Ascending aorta (tissue), 2 donors: ENCODE measurements at regions not wholly inside any gene's neighbourhood (a gene's known extent, or its start where the extent isn't known, plus 50 kb on each side); places are given as distances from the start of the nearest gene placed in this dataset.

ENCODE experiments used
- DNase-seq, 2 donors: peaks; one replicate each; pipeline ENCODE4 v3.0.0-alpha.2; 2019; ENCODE audit warnings: low spot score in 2 of 2
- H3K27ac ChIP-seq, 2 donors: fragments of 200-600 bp; sonication (generic); one replicate each; pipeline ENCODE4 v1.5.1; 2016 to 2017; ENCODE audit warnings: mild to moderate bottlenecking in 1 of 2
- H3K27me3 ChIP-seq: fragments of 200-600 bp; sonication (generic); one replicate; pipeline ENCODE4 v1.5.1; 2017
- H3K36me3 ChIP-seq, 2 donors: fragments of 200-600 bp; sonication (generic); one replicate each; pipeline ENCODE4 v1.5.1; 2016
- H3K4me1 ChIP-seq, 2 donors: fragments of 200-600 bp; sonication (generic); one replicate each; pipeline ENCODE4 v1.5.1; 2016 to 2017; ENCODE audit warnings: mild to moderate bottlenecking in 1 of 2
- H3K4me3 ChIP-seq, 2 donors: fragments of 200-600 bp; sonication (generic); one replicate each; pipeline ENCODE4 v1.5.1; 2016 to 2017; ENCODE audit warnings: mild to moderate bottlenecking in 1 of 2
- H3K9me3 ChIP-seq, 2 donors: fragments of 200-600 bp; sonication (generic); one replicate each; pipeline ENCODE4 v1.5.1; 2016
- intact Hi-C: fragments of 100-400 bp; cut with DNase I; formaldehyde crosslinking; loops from one replicate; pipeline ENCODE4 v1.15.1; 2023
- TF ChIP-seq, protein P1 (sequence below), 3 experiments: fragments of 200-600 bp in 2 of 3; fragments of 450-650 bp in 1 of 3; sonication (generic) in 2 of 3; IDR thresholded peaks; one replicate each; pipeline ENCODE4 v1.5.1; 2016 to 2019; ENCODE audit warnings: antibody characterized with exemption in 3 of 3, mild to moderate bottlenecking in 1 of 3, moderate library complexity in 1 of 3

DNA sequence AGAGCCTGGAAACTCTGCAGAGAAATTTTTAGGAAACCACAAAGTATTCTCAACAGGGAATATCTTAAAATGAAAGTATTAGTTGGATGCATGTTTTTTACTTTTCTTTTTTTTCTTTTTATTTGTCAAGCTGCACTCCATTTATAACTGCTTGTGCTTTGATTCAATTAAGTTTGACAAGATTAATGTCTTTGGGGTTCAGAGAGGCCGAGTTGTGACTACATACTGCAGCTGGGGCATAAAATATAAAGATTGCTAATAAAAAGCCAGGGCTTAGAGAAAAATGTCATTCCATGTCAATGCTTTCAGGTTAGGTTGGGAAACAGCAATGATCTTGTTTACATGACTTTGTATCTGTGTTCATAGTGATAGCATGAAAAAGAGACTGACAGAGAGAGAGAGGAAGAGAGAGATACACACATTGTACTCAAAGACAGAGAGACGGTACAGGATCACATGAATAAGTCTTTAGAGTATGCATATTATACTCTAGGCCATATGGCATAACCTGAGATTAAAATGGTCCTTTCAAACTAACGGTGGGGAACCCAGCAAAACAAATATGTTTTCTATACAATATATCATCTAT is 1022.3 kb upstream of the CNTNAP5 start:
- TF ChIP-seq, protein P1, sequence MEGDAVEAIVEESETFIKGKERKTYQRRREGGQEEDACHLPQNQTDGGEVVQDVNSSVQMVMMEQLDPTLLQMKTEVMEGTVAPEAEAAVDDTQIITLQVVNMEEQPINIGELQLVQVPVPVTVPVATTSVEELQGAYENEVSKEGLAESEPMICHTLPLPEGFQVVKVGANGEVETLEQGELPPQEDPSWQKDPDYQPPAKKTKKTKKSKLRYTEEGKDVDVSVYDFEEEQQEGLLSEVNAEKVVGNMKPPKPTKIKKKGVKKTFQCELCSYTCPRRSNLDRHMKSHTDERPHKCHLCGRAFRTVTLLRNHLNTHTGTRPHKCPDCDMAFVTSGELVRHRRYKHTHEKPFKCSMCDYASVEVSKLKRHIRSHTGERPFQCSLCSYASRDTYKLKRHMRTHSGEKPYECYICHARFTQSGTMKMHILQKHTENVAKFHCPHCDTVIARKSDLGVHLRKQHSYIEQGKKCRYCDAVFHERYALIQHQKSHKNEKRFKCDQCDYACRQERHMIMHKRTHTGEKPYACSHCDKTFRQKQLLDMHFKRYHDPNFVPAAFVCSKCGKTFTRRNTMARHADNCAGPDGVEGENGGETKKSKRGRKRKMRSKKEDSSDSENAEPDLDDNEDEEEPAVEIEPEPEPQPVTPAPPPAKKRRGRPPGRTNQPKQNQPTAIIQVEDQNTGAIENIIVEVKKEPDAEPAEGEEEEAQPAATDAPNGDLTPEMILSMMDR (IDR thresholded peaks at IDR 0.05): no peak
- Histone ChIP-seq H3K36me3 (no peaks in the 10 kb centered on the region), H3K4me3 (no peak overlapping the region), H3K9me3 (peaks cover 0 to 4% of the 10 kb centered on the region in 2 donors), H3K4me1 (no peaks in the 10 kb centered on the region), H3K27ac (no peak overlapping the region), H3K27me3 (no peaks in the 10 kb centered on the region)
- intact Hi-C loops: no loop called here
- no peak for DNase-seq

DNA sequence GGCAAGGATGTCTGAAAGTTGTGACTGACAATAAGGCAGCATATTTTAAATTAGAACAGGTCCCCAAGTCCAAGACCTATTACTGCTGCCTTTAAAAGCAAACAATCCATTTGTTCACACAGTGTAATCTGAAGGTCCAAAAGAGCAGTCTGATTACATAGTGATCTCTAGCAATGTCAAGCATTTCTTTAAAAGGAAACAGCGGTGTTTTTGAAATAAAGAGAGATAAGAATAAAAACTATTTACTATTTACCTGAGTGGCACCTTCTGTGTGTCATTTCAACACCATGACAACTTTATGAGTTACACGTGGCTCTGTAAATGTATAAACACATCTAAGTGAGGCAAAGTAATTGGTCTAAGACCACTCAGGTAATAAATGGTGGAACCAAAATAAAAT is 1009.9 kb upstream of the CNTNAP5 start:
- Histone ChIP-seq H3K4me1 (no peaks in the 10 kb centered on the region), H3K9me3 (no peaks in the 10 kb centered on the region), H3K27me3 (no peaks in the 10 kb centered on the region), H3K36me3 (no peaks in the 10 kb centered on the region), H3K27ac (no peak overlapping the region), H3K4me3 (no peak overlapping the region)
- no peak for DNase-seq
- TF ChIP-seq, protein P1 (IDR thresholded peaks at IDR 0.05): no peak
- intact Hi-C loops: no loop called here

DNA sequence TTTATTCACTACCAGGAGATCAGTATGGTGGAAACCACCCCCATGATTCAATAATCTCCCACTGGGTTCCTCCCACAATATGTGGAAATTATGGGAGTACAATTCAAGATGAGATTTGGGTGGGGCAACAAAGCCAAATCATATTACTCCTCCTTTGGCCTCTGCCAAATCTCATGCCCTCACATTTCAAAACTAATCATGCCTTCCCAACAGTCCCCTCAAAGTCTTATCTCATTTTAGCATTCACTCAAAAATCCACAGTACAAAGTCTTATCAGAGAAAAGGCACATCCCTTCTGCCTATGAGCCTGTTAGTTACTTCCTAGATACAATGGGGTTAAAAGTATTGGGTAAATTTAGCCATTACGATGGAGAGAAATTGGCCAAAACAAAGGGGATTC is 989.5 kb upstream of the CNTNAP5 start:
- Histone ChIP-seq H3K27ac (no peak overlapping the region), H3K27me3 (no peaks in the 10 kb centered on the region), H3K4me3 (no peak overlapping the region), H3K4me1 (no peaks in the 10 kb centered on the region), H3K36me3 (no peaks in the 10 kb centered on the region), H3K9me3 (peaks cover 0 to 6% of the 10 kb centered on the region in 2 donors)
- DNase-seq: no peak
- TF ChIP-seq, protein P1 (IDR thresholded peaks at IDR 0.05): no peak
- intact Hi-C loops: no loop called here

- intact Hi-C loops: no loop called here
- H3K4me3 ChIP-seq: no peak overlapping the region
- no peaks in the 10 kb centered on the region for H3K27me3 ChIP-seq
- TF ChIP-seq, protein P1 (IDR thresholded peaks at IDR 0.05): no peak
- H3K4me1 ChIP-seq: no peaks in the 10 kb centered on the region
- H3K36me3 ChIP-seq: no peaks in the 10 kb centered on the region
- DNase-seq: no peak
- H3K27ac ChIP-seq: no peak overlapping the region
- H3K9me3 ChIP-seq: peaks cover 0 to 6% of the 10 kb centered on the region in 2 donors
These were observed 988.8 kb upstream of the CNTNAP5 start for GRCh38 chr2:123036300-123036699.

- H3K27me3 ChIP-seq: no peaks in the 10 kb centered on the region
- no peaks in the 10 kb centered on the region for H3K36me3 ChIP-seq
- no peak for DNase-seq
- H3K4me3 ChIP-seq: no peak overlapping the region
- TF ChIP-seq, protein P1 (IDR thresholded peaks at IDR 0.05): no peak
- H3K27ac ChIP-seq: no peak overlapping the region
- H3K4me1 ChIP-seq: no peaks in the 10 kb centered on the region
- peaks cover 0 to 3% of the 10 kb centered on the region in 2 donors for H3K9me3 ChIP-seq
- intact Hi-C loops: no loop called here
These were observed 984.6 kb upstream of the CNTNAP5 start for GRCh38 chr2:123040506-123040905.

DNA sequence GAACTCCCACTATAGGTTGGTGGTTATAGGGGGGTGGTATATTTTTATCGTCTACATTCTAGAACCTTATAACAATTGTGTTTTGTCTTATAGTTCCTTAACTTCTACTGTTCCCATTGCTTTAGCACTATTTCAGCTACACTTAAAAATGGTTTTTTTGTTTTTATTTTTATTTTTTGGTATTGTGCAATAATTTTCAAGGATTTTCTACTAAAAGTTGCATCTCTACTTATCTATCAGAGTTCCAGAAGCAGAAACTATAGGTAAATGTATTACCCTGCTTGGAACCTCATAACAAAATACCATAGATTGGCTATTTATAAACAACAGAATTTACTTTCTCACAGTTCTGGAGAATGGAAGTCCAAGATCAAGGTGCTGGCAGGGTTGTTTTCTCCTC is 981.6 kb upstream of the CNTNAP5 start:
- TF ChIP-seq, protein P1 (IDR thresholded peaks at IDR 0.05): no peak
- Histone ChIP-seq H3K9me3 (no peaks in the 10 kb centered on the region), H3K27me3 (no peaks in the 10 kb centered on the region), H3K4me1 (no peaks in the 10 kb centered on the region), H3K27ac (no peak overlapping the region), H3K4me3 (no peak overlapping the region), H3K36me3 (no peaks in the 10 kb centered on the region)
- intact Hi-C loops: no loop called here
- DNase-seq: no peak
